ENCODE measurements at regions not wholly inside any gene's neighbourhood (a gene's known extent, or its start where the extent isn't known, plus 50 kb on each side); places are given as distances from the start of the nearest gene placed in this dataset.

DNA sequence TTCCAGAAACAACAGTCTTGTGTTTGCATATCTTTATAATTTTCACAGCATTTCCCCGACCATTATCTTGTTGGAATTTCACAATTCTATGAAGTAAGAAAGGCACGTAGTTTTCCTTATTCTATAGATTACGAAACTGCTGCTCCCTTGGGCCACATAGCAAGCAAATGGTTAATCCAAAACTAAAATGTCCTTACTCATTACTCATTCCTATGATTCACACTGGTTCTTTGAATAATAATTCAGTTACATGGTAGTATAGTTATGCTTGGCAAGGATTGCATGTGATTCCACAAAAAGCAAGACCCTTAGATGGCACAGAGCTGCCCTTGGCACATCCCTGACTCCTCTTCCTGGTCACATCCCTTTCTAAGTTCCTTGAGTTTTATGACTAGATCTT lies 51.2 kb downstream of the OR13H1 start:
- TF ChIP-seq, protein P1, sequence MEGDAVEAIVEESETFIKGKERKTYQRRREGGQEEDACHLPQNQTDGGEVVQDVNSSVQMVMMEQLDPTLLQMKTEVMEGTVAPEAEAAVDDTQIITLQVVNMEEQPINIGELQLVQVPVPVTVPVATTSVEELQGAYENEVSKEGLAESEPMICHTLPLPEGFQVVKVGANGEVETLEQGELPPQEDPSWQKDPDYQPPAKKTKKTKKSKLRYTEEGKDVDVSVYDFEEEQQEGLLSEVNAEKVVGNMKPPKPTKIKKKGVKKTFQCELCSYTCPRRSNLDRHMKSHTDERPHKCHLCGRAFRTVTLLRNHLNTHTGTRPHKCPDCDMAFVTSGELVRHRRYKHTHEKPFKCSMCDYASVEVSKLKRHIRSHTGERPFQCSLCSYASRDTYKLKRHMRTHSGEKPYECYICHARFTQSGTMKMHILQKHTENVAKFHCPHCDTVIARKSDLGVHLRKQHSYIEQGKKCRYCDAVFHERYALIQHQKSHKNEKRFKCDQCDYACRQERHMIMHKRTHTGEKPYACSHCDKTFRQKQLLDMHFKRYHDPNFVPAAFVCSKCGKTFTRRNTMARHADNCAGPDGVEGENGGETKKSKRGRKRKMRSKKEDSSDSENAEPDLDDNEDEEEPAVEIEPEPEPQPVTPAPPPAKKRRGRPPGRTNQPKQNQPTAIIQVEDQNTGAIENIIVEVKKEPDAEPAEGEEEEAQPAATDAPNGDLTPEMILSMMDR (IDR thresholded peaks at IDR 0.05): no peak
- no peak for TF ChIP-seq POLR2A (IDR thresholded peaks at IDR 0.05)
